Gastroesophageal sphincter (tissue), 3 donors: ENCODE measurements at regions not wholly inside any gene's neighbourhood (a gene's known extent, or its start where the extent isn't known, plus 50 kb on each side); places are given as distances from the start of the nearest gene placed in this dataset.

ENCODE experiments used
- EP300 ChIP-seq: sonication (generic); formaldehyde crosslinking; IDR thresholded peaks from one replicate; pipeline ENCODE4 v1.6.1; 2017; ENCODE audit warnings: antibody characterized with exemption, mild to moderate bottlenecking
- POLR2A ChIP-seq, 2 donors: fragments of 450-650 bp; IDR thresholded peaks; one replicate each; pipeline ENCODE4 v1.6.1; 2017; ENCODE audit warnings: antibody characterized with exemption in 2 of 2, mild to moderate bottlenecking in 2 of 2, moderate library complexity in 1 of 2
- TF ChIP-seq, protein P1 (sequence below), 4 experiments: fragments of 200-600 bp in 2 of 4; fragments of 450-650 bp in 2 of 4; sonication (generic) in 1 of 4; IDR thresholded peaks; one replicate each; pipeline ENCODE4 v1.5.1; 2017 to 2019; ENCODE audit warnings: antibody characterized with exemption in 4 of 4, mild to moderate bottlenecking in 2 of 4, moderate library complexity in 2 of 4

DNA sequence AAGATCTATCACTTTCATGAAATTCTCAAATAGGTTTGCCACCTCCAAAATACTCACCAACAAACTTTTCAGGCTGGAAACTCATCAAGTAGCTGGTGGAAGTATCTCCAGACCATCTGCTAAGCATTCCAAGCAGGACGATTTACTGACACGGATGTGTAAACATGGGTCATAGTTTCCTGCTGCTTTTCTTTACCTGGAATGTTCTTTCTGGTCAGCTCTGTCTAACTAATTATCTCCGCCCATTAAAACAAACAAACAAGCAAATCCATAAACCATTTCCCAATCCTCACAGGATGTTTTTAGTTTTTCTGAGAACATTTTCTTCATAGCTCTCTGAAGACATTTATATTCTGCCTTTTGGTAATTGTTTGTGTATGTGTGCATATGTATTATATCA, 397.0 kb downstream of the METTL15 start:
- TF ChIP-seq EP300 (no peak), POLR2A (IDR thresholded peaks at IDR 0.05) (no peak)
- TF ChIP-seq, protein P1, sequence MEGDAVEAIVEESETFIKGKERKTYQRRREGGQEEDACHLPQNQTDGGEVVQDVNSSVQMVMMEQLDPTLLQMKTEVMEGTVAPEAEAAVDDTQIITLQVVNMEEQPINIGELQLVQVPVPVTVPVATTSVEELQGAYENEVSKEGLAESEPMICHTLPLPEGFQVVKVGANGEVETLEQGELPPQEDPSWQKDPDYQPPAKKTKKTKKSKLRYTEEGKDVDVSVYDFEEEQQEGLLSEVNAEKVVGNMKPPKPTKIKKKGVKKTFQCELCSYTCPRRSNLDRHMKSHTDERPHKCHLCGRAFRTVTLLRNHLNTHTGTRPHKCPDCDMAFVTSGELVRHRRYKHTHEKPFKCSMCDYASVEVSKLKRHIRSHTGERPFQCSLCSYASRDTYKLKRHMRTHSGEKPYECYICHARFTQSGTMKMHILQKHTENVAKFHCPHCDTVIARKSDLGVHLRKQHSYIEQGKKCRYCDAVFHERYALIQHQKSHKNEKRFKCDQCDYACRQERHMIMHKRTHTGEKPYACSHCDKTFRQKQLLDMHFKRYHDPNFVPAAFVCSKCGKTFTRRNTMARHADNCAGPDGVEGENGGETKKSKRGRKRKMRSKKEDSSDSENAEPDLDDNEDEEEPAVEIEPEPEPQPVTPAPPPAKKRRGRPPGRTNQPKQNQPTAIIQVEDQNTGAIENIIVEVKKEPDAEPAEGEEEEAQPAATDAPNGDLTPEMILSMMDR (IDR thresholded peaks at IDR 0.05): no peak
